ENCODE measurements at regions not wholly inside any gene's neighbourhood (a gene's known extent, or its start where the extent isn't known, plus 50 kb on each side); places are given as distances from the start of the nearest gene placed in this dataset.

- TF ChIP-seq CTCF (IDR thresholded peaks at IDR 0.05) (no peak), POLR2A (IDR thresholded peaks at IDR 0.05) (no peak)
Observed at GRCh38 chr3:117304681-117305080, 595.1 kb downstream of the TUSC7 start.

All from right lobe of liver (tissue), 4 donors.